Natural killer cell (primary cell): ENCODE measurements at regions not wholly inside any gene's neighbourhood (a gene's known extent, or its start where the extent isn't known, plus 50 kb on each side); places are given as distances from the start of the nearest gene placed in this dataset.

Source experiments
- ATAC-seq, 3 donors: fragments of 150-1000 bp in 2 of 3; fragments of 200-7000 bp in 1 of 3; cut with Tn5 transposase; 1 replicate in 1 of 3; 2 replicates in 2 of 3; pipeline ENCODE4 v1.10.0; 2021; ENCODE audit warnings: mild to moderate bottlenecking in 2 of 3, moderate library complexity in 2 of 3
- DNase-seq, 2 donors: peaks; one replicate each; pipeline versions ENCODE4 v3.0.0 to v3.0.0-alpha.2; 2013 to 2021; ENCODE audit warnings: mixed read lengths in 1 of 2
- H3K27ac ChIP-seq: one replicate; pipeline ENCODE4 v1.5.1; 2013; ENCODE audit warnings: mild to moderate bottlenecking, low read length
- H3K27me3 ChIP-seq: one replicate; pipeline ENCODE4 v1.6.1; 2013; ENCODE audit warnings: low read length; ENCODE audit not compliant: control insufficient read depth, insufficient read depth
- H3K36me3 ChIP-seq: one replicate; pipeline ENCODE4 v1.6.1; 2013; ENCODE audit warnings: low read length; ENCODE audit not compliant: control insufficient read depth, insufficient read depth
- H3K4me1 ChIP-seq: one replicate; pipeline ENCODE4 v1.6.1; 2013; ENCODE audit warnings: low read length; ENCODE audit not compliant: control insufficient read depth, insufficient read depth
- H3K4me3 ChIP-seq: one replicate; pipeline ENCODE4 v1.5.1; 2013; ENCODE audit warnings: low read length
- H3K9me3 ChIP-seq: one replicate; pipeline ENCODE4 v1.6.1; 2013; ENCODE audit warnings: low read length; ENCODE audit not compliant: control insufficient read depth, insufficient read depth
- H3K27ac Mint-ChIP-seq, 2 donors: one replicate each; pipeline ENCODE4 v1.8.0; 2022; ENCODE audit warnings: mild to moderate bottlenecking in 2 of 2, mixed read lengths in 2 of 2, moderate library complexity in 1 of 2
- H3K27me3 Mint-ChIP-seq, 2 donors: one replicate each; pipeline ENCODE4 v1.8.0; 2022; ENCODE audit warnings: low read depth in 2 of 2, mixed read lengths in 2 of 2
- H3K36me3 Mint-ChIP-seq: one replicate; pipeline ENCODE4 v1.8.0; 2022; ENCODE audit warnings: mixed read lengths
- H3K4me1 Mint-ChIP-seq, 2 donors: one replicate each; pipeline ENCODE4 v1.8.0; 2022; ENCODE audit warnings: mixed read lengths in 2 of 2
- H3K4me3 Mint-ChIP-seq: one replicate; pipeline ENCODE4 v1.8.0; 2022; ENCODE audit warnings: mild to moderate bottlenecking, moderate library complexity, mixed read lengths
- H3K9me3 Mint-ChIP-seq, 2 donors: one replicate each; pipeline ENCODE4 v1.8.0; 2022; ENCODE audit warnings: mixed read lengths in 2 of 2
- WGBS: methylation state at CpG from one replicate; pipeline ENCODE4 v1.1.7; 2013; ENCODE audit warnings: missing lambda C conversion rate; ENCODE audit not compliant: insufficient coverage; 5-methylcytosine and 5-hydroxymethylcytosine counted together
- intact Hi-C: fragments of 100-400 bp; cut with micrococcal nuclease; formaldehyde crosslinking; loops from one replicate; pipeline ENCODE4 v1.14.2; 2022
- TF ChIP-seq, protein P1 (sequence below): fragments of 200-600 bp; IDR thresholded peaks from one replicate; pipeline ENCODE4 v1.8.0; 2022; ENCODE audit warnings: antibody characterized with exemption

DNA sequence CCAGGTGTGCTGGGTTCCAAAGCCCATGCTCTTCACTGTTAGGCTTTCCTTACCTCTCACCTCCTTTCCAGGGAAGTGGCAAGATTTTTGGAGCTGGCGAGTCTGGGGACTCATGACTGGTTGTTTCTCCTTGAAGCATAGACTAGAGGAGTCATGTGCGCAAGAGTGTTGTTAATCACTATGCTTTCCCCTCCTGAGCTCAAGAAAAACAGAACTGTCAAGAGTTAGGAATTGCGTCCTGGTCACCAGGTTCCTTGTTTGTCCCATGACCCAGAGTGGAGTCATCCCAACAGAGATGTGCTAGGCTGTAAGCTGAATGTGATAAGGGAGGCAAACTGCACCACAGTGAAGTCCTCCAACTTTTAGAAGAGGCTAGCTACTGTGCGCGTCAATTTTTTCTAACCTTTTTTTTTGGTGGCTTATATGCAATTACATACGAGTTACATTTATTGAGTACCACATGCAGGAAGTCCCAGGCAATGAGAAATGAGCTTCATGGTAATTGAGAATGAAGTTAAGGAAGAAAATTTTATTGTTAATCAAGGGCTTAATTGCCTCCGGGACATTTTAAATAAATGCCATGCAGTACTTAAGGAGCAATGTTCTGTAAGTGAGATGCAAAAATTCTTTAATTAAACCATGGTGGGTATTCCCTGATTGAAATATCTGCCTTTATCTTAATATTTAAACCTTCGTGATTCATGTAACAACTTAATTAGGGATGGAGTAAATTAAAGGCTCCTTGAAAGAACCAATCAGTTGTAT lies 233.9 kb downstream of the ZIC5 start:
- TF ChIP-seq, protein P1, sequence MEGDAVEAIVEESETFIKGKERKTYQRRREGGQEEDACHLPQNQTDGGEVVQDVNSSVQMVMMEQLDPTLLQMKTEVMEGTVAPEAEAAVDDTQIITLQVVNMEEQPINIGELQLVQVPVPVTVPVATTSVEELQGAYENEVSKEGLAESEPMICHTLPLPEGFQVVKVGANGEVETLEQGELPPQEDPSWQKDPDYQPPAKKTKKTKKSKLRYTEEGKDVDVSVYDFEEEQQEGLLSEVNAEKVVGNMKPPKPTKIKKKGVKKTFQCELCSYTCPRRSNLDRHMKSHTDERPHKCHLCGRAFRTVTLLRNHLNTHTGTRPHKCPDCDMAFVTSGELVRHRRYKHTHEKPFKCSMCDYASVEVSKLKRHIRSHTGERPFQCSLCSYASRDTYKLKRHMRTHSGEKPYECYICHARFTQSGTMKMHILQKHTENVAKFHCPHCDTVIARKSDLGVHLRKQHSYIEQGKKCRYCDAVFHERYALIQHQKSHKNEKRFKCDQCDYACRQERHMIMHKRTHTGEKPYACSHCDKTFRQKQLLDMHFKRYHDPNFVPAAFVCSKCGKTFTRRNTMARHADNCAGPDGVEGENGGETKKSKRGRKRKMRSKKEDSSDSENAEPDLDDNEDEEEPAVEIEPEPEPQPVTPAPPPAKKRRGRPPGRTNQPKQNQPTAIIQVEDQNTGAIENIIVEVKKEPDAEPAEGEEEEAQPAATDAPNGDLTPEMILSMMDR: no peak
- ATAC-seq (no peak), DNase-seq (no peak)
- Histone ChIP-seq H3K4me1 (no peaks in the 10 kb centered on the region), H3K36me3 (no peaks in the 10 kb centered on the region), H3K9me3 (no peaks in the 10 kb centered on the region), H3K27me3 (no peaks in the 10 kb centered on the region), H3K4me3 (no peak overlapping the region), H3K27ac (no peak overlapping the region)
- peaks cover 0 to under 1% of the 10 kb centered on the region in 2 donors for H3K27me3 Mint-ChIP-seq
- no peaks in the 10 kb centered on the region for H3K36me3 Mint-ChIP-seq
- 96% methylated on average over 7 of the region's 8 CpGs for WGBS
- H3K4me1 Mint-ChIP-seq: peaks cover 5 to 10% of the 10 kb centered on the region in 2 donors
- no peaks in the 10 kb centered on the region for H3K9me3 Mint-ChIP-seq
- H3K4me3 Mint-ChIP-seq: no peak overlapping the region
- intact Hi-C loops: no loop called here
- no peak overlapping the region for H3K27ac Mint-ChIP-seq

DNA sequence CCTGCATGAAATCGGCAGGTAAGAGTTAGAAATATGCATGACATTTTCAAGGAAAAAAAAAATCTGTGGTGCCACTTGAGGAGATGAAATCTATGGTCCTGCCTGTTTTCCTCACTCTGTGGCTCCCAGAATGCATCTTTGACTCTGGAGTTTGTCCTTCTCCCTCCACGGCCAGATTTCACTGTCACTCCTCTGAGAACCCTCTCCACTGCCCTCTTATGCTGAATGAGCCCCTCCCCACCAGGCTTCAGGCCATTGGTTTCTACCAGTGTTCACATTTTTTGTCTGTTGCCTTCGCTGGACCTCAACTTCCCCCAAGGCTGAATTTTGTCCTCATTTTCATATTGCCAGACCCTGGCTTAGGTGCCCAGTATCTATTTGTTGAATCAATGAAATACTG lies 235.0 kb downstream of the ZIC5 start:
- 90% methylated on average over 3 of the region's 3 CpGs for WGBS
- DNase-seq (no peak), ATAC-seq (no peak)
- H3K9me3 ChIP-seq: no peaks in the 10 kb centered on the region
- H3K36me3 ChIP-seq: no peaks in the 10 kb centered on the region
- peaks cover 5 to 10% of the 10 kb centered on the region in 2 donors for H3K4me1 Mint-ChIP-seq
- H3K4me3 Mint-ChIP-seq: no peak overlapping the region
- H3K9me3 Mint-ChIP-seq: no peaks in the 10 kb centered on the region
- TF ChIP-seq, protein P1: no peak
- no peak overlapping the region for H3K27ac ChIP-seq
- no peaks in the 10 kb centered on the region for H3K27me3 ChIP-seq
- no peak overlapping the region for H3K27ac Mint-ChIP-seq
- intact Hi-C loops: no loop called here
- no peaks in the 10 kb centered on the region for H3K36me3 Mint-ChIP-seq
- no peaks in the 10 kb centered on the region for H3K27me3 Mint-ChIP-seq
- H3K4me3 ChIP-seq: no peak overlapping the region
- H3K4me1 ChIP-seq: no peaks in the 10 kb centered on the region

DNA sequence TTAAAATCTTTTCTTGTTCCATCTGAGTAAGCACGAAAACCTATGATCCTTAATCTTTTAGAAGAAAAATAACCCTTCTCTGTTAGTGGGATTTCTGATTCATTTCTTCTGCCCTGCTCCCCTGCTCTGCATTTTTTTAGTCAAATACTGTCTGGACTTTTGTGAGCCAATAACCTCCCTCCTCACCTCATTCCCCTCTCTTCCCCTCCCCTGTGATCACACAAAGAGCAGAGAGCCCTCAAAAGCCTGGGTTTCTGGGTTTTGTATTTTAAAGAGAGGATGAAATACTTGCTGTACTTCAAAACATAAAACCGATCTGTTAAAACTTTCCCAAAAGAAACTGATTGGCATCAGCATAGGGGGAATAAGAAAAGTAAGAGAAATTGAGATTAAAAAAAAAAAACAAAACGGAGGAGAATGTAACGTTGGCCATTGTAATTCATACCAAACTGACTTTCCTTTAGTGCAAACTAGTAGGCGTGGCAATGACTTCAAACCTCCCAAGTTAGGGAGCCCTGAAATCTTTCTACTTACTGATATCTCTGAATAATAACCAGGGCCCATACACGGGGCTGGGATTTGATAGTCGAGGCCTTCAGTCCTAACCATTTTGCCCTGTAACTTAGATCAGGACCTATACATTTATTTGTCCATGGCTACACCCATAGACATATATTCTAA lies 232.9 kb downstream of the TM9SF2 start:
- TF ChIP-seq, protein P1: no peak
- Mint-ChIP-seq H3K36me3 (no peaks in the 10 kb centered on the region), H3K27ac (no peak overlapping the region), H3K9me3 (no peaks in the 10 kb centered on the region), H3K4me1 (peaks cover 0 to 1% of the 10 kb centered on the region in 2 donors), H3K4me3 (no peak overlapping the region), H3K27me3 (no peaks in the 10 kb centered on the region)
- no peaks in the 10 kb centered on the region for H3K4me1 ChIP-seq
- no peaks in the 10 kb centered on the region for H3K36me3 ChIP-seq
- no peaks in the 10 kb centered on the region for H3K27me3 ChIP-seq
- intact Hi-C loops: no loop called here
- H3K27ac ChIP-seq: no peak overlapping the region
- no peaks in the 10 kb centered on the region for H3K9me3 ChIP-seq
- H3K4me3 ChIP-seq: no peak overlapping the region
- ATAC-seq: no peak
- WGBS: 95% methylated on average over 6 of the region's 7 CpGs
- no peak for DNase-seq
